ENCODE measurements at regions not wholly inside any gene's neighbourhood (a gene's known extent, or its start where the extent isn't known, plus 50 kb on each side); places are given as distances from the start of the nearest gene placed in this dataset.

DNA sequence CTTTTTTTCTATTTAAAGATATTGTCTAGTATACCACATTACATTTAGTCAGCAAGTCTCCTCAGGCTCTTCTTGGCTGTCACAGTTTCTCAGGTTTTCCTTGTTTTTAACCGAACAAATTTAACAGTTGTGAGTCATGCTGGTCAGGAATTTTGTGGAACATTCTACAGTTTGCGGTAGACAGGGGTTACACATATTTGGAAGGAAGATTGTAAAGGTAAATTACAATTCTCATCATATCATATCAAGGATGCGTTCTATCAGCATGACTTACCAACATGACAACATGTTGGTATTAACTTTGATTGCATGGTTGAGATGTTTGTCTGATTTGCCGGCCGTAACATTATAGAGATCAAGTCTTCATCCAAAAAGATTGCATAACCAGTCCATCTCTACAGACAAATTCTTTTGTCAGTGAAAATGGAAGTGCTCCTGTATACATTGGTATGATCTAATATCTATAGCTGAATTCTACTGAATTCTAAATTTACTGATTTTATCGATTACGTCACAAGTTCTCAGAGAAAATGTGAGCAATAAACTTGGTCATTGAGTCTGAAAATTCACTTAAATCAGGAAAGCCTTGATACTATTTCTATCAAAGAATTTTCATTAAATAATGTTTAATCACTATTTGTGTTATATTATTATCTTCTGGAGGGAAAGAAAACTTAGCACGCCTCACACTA lies 664.4 kb upstream of the SLC8A1 start:
- TF ChIP-seq, protein P1, sequence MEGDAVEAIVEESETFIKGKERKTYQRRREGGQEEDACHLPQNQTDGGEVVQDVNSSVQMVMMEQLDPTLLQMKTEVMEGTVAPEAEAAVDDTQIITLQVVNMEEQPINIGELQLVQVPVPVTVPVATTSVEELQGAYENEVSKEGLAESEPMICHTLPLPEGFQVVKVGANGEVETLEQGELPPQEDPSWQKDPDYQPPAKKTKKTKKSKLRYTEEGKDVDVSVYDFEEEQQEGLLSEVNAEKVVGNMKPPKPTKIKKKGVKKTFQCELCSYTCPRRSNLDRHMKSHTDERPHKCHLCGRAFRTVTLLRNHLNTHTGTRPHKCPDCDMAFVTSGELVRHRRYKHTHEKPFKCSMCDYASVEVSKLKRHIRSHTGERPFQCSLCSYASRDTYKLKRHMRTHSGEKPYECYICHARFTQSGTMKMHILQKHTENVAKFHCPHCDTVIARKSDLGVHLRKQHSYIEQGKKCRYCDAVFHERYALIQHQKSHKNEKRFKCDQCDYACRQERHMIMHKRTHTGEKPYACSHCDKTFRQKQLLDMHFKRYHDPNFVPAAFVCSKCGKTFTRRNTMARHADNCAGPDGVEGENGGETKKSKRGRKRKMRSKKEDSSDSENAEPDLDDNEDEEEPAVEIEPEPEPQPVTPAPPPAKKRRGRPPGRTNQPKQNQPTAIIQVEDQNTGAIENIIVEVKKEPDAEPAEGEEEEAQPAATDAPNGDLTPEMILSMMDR (IDR thresholded peaks at IDR 0.05; ENCODE audit: extremely low read depth, missing control alignments), result no peak
- DNase-seq (ENCODE audit: low spot score), result no peak

DNA sequence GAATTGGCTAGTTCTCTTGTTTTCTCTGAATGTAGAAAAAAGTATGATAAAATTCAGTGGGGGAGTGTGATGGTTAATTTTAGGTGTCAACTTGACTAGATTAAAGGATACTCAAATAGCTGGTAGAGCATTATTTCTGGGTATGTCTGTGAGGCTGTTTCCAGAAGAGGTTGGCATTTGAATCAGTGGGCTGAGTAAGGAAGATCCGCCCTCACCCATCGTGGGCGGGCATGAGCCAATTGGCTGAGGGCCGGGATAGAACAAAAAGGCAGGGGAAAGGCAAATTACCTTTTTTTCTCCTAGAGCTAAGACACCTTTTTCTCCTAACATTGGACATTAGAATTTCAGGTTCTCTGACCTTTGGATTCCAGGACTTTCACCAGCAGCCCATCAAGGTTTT lies 667.6 kb upstream of the SLC8A1 start:
- DNase-seq (ENCODE audit: low spot score), result no peak
- TF ChIP-seq, protein P1 (IDR thresholded peaks at IDR 0.05; ENCODE audit: extremely low read depth, missing control alignments), result no peak

DNA sequence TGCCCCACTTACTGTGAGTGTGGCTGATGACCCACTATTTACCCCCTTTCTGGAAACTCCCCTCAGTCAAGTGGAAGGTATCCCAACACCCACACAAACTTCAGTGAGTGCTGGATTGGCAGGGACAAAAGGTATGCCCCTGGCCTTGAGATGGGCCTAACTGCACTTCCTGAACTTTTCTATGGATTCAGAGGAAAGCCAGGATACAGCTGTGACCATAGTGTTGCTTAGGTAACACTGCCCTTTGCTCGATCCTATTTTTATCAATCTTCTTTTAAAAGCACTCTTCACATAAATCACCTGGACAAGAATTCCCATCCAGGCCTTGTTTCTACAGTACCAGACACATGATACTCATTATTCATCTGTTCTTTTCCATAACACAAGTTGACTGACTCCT lies 671.5 kb upstream of the SLC8A1 start:
- TF ChIP-seq, protein P1 (IDR thresholded peaks at IDR 0.05; ENCODE audit: extremely low read depth, missing control alignments), result no peak
- DNase-seq (ENCODE audit: low spot score), result no peak

DNA sequence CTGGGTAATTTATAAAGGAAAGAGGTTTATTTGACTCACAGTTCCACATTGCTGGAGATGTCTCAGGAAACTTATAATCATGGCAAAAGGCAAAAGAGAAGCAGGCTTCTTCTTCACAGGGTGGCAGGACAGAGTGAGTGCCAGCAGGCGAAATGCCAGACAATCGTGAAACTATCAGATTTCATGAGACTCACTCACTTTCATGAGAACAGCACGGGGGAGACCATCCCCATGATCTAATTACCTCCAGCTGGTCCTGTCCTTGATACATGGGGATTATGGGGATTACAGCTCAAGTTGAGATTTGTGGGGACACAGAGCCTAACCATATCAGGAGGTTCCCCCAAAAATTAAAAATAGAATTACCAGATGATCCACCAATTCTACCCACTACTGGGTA lies 675.5 kb upstream of the SLC8A1 start:
- DNase-seq (ENCODE audit: low spot score), result no peak
- TF ChIP-seq, protein P1 (IDR thresholded peaks at IDR 0.05; ENCODE audit: extremely low read depth, missing control alignments), result no peak

DNA sequence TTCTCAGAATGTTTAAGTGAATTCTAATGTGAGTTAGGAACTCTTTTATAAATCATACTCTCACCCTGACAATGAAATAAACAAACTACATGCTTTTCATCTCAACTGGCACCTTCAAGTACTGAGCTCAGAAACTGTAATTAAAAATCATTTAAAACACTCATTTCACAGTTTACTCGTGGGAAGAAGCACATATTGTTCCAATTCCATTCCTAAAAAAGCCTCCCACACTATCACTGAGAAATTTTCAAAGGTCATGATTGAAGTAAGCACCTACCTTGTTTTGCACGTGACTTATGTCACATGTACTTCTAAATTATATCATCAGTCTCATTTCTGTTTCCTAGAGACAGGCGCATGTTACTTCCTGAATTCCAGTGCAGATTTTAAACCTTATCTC lies 678.1 kb upstream of the SLC8A1 start:
- DNase-seq (ENCODE audit: low spot score), result no peak
- TF ChIP-seq, protein P1 (IDR thresholded peaks at IDR 0.05; ENCODE audit: extremely low read depth, missing control alignments), result no peak

DNA sequence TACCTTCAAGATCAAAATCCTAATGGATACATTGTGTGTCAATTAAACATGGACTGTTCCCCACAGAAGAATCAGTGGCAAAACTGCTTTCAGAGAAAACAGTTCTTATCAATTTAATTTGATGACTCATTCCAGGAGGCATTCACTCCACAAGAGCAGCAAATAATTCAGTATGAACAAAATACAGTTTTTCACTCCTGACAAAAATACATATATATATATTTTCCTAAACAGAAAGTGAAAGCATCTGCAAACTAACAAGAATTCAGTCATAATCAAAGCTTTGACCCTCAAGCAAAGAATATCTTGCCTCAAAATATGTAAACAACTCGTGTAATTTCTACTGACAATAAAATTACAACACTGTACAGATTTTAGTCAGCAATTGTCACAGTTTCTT lies 685.1 kb upstream of the SLC8A1 start:
- no peak for DNase-seq (ENCODE audit: low spot score)
- TF ChIP-seq, protein P1 (IDR thresholded peaks at IDR 0.05; ENCODE audit: extremely low read depth, missing control alignments), result no peak

DNA sequence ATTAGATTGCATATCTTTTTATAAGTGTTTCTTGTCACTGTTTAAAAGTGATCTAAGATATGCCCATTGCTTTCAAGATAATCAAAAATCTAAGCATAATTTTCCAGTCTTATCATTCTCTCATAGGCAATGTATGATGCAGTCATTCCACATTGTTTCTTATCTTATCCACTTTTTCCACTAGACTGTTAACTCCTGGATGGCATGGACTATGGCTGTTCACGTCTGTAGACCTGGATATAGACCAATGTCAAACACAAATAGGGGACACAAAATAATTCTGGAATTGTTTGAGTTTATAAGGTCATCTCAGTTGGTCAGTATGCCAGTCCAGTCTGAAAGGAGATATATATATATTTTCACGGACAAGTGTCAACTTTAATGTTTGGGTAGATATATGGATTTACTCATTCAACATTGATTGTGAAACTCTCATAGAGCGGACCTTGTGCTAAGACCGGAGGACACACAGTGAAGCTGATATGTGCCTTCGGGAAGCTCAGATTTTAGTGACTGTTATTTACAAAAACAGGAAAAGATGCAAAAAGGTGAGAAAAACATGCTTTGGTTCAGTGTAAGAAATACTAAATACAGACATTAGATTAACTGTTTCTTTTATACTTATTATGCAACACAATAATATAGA lies 689.4 kb upstream of the SLC8A1 start:
- TF ChIP-seq, protein P1 (IDR thresholded peaks at IDR 0.05; ENCODE audit: extremely low read depth, missing control alignments), result no peak

More for the DNA sequence above, 689.4 kb upstream of the SLC8A1 start:
- DNase-seq (ENCODE audit: low spot score), result no peak

Data from GM20000 (cell line).